ENCODE measurements at regions not wholly inside any gene's neighbourhood (a gene's known extent, or its start where the extent isn't known, plus 50 kb on each side); places are given as distances from the start of the nearest gene placed in this dataset.
"Not testable (repeated sequence)": the region's sequence is repeated elsewhere in the genome, so short reads cannot be mapped to it uniquely, and the experiment has no call there.

DNA sequence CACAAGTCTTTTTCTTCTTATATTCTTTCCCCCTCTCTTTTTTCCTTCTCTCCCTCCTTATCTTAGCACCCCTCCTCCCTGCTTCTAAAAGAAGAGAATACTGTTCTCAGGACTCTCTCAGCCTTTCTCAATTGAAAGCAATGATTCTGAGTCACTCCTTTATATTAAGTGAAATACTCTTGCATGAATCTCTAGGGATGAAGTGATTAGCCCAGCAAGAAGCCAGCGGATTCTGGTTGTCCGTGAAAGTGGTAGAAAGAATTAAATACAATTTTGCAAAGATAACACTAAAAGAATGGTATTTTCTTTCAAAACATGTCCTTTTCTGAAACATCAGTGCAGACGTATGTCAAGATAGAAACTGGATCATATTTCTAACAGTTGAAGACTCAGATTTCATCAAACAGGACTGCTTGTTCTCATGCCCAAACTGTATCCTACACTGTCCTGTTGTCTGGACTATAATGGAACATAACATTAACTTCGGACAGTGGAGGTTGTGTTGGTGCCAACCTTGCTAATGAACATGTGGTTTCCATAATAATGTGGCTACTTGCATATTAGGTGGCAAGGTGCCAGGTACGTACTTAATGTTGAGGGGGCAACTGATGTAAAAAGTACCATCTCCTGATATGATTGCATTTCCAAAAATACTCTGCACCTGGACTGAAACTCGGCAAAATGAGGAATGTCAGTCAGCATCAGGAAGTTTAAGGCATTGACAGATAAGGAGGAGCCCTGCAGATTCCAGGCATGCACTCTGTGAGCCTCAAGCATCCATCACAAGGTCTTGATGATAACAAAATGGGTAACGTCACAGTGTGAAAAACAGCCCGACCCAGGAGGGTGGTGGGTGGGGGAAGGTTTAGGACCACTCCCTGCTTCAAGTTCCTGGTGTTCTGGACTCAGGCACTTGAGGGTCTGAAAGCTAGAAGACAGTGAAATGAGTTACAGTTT lies 357.2 kb downstream of the DLEU7 start:
- DNase-seq (no peak), ATAC-seq (ENCODE audit: poor library complexity) (no peak)
- intact Hi-C loops (cut with DNase I), result no loop called here

DNA sequence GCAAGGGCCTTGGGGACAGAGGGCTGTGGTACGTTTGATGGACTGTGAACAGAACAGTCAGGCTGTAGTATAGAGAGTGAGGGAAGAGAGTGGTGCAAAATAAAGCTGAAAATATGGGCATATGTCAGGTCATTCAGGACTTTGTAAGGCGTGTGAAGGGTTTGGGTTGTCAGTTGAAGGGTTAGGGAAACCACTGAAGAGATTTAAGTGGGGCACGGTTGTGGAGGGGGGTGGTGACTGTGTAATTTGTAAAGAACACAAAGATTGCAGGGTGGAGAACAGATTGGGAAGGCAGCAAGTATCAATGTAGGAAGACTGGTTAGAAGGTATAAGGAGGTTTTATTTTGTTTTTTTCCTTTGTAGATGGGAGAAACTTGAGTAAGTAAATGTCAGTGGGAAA lies 349.8 kb downstream of the DLEU7 start:
- intact Hi-C loops (cut with DNase I), result no loop called here
- DNase-seq (no peak), ATAC-seq (ENCODE audit: poor library complexity) (no peak)

DNA sequence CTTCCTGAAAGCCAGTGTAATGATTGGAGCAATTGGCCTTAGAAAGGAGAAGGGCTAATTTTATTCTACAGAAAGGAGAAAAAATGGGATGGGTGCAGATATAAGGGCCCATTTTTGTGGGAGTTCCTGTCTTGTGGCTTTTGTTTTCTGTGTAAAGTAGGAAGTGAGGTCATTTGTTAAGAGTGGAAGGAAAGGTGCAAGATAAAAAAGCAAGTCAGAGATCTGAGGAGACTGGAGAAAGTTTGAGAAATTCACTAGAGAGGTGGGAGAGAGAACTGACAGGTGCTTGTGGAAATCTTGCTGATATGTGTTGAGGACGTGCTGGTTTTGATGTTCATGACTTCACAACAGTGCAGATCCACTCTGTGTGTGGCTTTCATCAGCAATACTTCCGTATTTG lies 349.4 kb downstream of the DLEU7 start:
- DNase-seq, result no peak
- intact Hi-C loops (cut with DNase I), result no loop called here

DNA sequence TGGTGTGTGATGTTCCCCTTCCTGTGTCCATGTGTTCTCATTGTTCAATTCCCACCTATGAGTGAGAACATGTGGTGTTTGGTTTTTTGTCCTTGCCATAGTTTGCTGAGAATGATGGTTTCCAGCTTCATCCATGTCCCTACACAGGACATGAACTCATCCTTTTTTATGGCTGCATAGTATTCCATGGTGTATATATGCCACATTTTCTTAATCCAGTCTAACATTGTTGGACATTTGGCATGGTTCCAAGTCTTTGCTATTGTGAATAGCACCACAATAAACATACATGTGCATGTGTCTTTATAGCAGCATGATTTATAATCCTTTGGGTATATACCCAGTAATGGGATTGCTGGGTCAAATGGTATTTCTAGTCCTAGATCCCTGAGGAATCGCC lies 340.3 kb downstream of the DLEU7 start:
- not testable (repeated sequence) for ATAC-seq (ENCODE audit: poor library complexity)

More for the DNA sequence above, 349.4 kb downstream of the DLEU7 start:
- ATAC-seq (ENCODE audit: poor library complexity), result no peak

DNA sequence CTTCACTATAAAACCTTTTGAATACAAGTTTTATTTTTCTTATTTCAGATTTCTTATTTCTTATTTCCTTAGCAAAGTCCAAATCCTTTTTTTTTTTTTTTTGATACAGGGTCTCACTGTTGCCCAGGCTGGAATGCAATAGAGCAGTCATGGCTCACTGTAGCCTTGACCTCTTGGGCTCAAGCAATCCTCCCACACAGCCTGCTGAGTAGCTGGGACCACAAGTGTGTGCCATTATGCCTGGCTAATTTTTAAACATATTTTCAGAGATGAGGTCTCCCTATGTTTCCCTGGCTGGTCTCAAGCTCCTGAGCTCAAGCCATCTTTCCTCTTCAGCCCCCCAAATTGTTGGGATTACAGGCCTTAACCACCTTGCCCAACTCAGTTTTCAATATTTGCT lies 334.3 kb downstream of the DLEU7 start:
- intact Hi-C loops (cut with DNase I), result no loop called here
- ATAC-seq (ENCODE audit: poor library complexity) (no peak), DNase-seq (no peak)

More for the DNA sequence above, 340.3 kb downstream of the DLEU7 start:
- DNase-seq; intact Hi-C loops (cut with DNase I): not testable (repeated sequence)

DNA sequence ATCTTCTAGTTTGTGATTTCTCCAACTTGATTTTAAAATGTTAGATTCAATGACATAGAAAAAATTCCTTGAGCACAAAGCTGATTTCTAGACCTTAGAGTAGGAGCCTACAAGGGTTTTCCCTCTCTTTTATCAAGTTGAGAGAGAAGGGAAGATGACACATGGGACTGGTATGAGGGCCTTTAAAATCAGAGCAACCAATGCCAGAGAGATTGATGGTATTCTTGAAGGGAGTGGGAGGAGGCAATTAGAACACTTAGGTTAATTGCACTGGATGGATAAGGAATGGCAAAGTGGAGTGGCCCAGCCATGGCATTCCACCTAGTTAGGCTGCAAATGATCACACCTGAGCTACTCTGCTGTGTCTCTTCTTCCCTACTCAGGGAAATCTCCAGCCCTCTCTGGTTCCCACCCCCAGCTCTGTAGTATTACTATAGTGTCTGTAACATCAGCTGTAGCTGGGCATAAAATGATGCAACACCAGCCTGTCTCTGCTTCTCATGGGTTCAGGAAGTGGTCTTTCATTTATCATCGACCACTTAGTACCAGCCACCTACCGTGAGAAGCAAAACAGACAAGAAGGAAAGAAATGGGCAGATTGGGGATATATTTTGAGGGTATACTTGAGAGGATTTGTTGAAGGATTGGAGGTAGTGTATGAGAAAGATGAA lies 333.6 kb downstream of the DLEU7 start:
- intact Hi-C loops (cut with DNase I), result no loop called here
- DNase-seq (no peak), ATAC-seq (ENCODE audit: poor library complexity) (no peak)

DNA sequence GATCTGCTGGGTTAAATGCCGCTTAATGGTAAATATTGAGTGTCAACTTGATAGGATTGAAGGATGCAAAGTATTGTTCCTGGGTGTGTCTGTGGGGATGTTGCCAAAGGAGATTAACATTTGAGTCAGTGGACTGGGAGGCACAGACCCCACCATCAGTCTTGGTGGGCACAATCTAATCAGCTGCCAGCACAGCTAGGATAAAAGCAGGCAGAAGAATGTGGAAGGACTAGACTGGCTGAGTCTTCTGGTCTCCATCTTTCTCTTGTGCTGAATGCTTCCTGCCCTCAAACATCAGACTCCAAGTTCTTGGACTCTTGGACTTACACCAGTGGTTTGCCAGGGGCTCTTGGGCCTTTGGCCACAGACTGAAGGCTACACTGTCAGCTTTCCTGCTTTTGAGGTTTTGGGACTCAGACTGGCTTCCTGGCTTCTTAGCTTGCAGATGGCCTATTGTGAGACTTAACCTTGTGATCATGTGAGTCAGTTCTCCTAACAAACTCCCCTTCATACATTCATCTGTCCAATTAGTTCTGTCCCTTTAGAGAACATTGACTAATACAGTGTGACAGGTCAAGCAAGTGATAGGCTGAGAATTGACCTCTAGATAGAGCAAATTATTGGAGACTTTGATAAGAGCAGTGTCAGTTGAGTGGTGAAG lies 332.5 kb downstream of the DLEU7 start:
- intact Hi-C loops (cut with DNase I); DNase-seq; ATAC-seq (ENCODE audit: poor library complexity): not testable (repeated sequence)

DNA sequence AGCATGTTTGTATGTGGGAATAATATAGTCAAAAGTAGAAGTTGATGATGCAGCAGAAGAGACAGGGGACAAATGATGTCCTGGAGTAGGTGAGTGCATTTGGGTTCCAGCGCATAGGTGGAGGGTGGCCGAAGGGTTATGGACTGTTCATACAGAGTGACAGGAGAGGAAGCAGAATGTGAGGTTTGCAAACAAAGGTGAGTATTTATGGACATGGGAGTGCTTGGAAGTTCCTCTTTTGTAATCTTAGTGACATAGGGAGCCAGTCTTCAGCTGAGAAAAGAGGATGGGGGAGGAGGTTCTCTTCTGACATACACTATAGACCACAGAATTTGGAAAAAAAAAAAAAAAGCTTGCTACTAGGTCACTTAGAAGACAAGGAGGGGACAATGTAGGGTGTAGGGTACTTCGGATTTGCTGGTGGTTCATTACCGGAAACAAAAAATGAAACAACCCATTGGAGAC lies 331.6 kb downstream of the DLEU7 start:
- intact Hi-C loops (cut with DNase I), result no loop called here
- ATAC-seq (ENCODE audit: poor library complexity), result peak; percentile 51

DNA sequence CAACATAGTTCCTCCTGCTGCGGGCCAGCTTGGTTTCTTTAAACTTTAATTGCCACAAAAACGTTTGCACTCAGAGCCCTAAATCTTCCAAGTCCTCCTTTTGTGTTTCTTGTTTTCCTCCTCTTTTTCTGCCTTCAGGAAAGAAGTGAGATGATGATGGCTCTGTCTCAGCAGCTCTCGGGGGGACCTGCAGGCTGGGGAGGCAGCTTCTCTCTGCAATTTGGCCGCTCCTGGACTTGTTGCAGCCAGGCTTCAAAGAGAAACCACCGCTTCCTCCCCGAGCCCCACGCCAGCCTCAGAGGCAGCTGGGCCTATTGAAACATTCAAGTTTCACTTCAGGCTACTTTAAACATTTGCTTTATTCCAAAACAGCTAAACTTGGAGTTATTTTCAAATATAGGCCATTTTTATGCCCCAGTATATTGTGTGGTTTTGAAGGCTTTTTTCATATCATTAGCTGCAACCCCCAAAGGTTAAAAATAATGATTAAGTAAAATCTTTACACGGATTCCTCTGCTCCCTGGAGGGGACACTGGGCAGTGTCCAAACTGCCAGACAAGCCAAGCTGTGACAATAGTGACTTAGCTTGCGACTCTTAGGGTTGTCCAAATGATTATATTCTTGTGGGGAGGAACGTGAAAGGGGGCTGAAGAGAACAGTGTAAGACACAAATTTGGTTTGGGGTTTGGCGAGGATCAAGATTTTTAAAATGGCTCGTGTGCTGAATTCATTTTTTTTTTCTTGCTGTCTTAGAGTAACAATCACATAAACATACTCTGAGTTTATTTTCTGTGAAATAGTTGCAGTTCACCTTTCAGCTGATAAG lies 330.8 kb downstream of the DLEU7 start:
- ATAC-seq (ENCODE audit: poor library complexity), result peak; percentile 92
- intact Hi-C loops (cut with DNase I), result no loop called here
- DNase-seq, result peak; percentile 84

More for the DNA sequence above, 331.6 kb downstream of the DLEU7 start:
- no peak for DNase-seq

DNA sequence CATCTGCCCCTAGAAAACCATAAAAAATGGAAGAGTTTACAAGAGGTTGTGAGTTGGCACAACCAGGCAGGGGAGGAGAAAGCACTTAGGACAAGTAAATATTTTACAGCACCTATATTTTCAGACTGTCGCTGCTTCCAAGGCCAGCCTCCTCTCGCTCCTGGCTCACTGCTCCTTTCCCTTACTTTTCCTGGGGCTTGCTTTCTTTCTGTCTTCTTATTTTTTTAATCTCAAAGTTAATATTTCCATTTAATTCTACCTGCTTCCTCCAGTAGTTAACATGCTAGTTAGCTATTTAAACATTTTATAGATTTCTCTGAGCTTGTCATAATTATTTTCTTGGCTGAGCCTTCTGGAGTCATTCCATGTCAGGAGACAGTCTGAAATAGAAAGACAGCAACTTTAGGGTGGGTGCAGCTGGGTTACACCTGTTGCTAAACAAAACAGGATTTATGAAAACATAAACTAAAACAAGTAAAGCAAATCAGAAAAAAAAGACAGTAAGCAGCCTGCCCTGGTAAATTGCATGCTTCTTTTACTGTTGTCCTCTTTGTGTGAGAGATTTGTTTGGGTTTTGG lies 330.1 kb downstream of the DLEU7 start:
- intact Hi-C loops (cut with DNase I), result no loop called here
- ATAC-seq (ENCODE audit: poor library complexity), result peak; percentile 73
- no peak for DNase-seq

DNA sequence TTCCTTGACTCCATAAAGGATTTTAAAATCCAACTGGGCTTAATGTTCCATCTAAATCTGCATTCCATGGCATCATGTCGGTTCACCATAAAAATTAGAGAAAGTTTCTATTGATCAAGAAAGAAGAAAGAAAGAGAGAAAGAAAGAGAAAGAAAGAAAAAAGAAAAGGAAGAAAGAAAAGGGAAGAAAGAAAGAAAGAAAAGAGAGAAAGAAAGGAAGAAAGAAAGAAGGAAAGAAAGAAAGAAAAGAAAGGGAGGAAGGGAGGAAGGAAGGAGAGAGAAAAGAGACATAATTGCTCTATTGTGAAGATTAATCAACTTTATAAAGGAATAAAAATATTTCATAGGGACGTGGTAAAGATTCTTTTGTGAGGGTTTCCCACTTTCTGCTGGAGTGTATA lies 329.2 kb downstream of the DLEU7 start:
- intact Hi-C loops (cut with DNase I), result no loop called here
- ATAC-seq (ENCODE audit: poor library complexity) (no peak), DNase-seq (no peak)

DNA sequence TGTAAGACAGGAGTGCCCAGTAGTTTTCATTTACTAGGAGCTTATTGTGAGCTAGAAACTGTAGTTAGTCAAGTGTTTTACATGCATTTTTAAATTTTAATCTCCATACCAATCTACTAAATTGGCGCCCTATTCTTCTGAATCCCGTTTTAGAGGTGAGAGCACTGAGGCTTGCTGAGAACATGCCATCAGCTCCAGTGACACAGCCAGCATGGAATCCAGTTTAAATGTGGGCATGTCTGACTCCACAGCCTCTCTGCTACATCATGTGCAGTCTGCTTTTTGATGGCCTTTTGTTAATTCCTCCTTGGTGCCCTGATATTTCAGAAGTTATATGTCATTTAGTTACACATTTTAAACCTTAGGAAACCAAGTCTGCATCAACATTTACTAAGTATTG lies 325.4 kb downstream of the DLEU7 start:
- DNase-seq (no peak), ATAC-seq (ENCODE audit: poor library complexity) (no peak)
- intact Hi-C loops (cut with DNase I), result no loop called here

DNA sequence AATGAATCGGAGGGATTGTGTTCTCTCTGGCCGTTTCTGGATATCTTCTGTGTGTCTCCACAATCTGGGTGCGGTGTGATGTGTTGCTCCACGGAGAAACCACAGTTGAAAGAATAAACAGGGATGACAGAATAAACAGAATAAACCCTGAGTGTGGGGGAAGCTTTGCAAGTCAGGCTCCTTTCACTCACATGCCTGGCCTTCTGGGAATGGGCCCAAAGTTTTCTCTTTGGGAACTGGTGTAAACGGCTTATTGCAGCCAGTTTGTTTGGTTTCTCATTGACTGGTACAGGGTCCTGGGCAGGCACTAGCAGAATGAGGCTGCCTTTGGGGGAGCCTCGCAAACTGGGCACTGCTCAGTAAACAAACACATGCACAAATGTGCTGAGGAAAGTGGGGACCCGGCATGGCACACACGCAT lies 324.7 kb downstream of the DLEU7 start:
- intact Hi-C loops (cut with DNase I), result no loop called here
- ATAC-seq (ENCODE audit: poor library complexity), result peak; percentile 29

DNA sequence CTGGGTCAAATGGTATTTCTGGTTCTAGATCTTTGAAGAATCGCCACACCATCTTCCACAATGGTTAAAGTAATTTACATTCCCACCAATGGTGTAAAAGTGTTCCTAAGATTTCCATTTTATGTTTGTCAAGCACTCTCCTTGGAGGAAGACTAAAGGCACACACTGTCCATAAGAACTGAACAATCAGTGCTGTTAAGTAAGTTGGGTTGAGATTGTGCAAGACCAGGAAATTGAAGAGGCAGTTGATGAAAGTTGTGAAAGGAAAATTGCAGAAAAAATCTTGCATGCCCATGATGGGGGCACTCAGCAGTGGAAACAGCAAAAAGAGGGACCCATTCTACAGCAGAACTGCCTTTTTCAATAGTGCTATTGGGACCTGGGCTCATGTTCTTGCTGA lies 323.6 kb downstream of the DLEU7 start:
- intact Hi-C loops (cut with DNase I), result loop anchor here (10.0 kb wide), 3 partner anchors 135 to 535 kb away; no protein-coding TSS in a partner anchor
- DNase-seq (no peak), ATAC-seq (ENCODE audit: poor library complexity) (peak; percentile 22)

More for the DNA sequence above, 324.7 kb downstream of the DLEU7 start:
- no peak for DNase-seq

DNA sequence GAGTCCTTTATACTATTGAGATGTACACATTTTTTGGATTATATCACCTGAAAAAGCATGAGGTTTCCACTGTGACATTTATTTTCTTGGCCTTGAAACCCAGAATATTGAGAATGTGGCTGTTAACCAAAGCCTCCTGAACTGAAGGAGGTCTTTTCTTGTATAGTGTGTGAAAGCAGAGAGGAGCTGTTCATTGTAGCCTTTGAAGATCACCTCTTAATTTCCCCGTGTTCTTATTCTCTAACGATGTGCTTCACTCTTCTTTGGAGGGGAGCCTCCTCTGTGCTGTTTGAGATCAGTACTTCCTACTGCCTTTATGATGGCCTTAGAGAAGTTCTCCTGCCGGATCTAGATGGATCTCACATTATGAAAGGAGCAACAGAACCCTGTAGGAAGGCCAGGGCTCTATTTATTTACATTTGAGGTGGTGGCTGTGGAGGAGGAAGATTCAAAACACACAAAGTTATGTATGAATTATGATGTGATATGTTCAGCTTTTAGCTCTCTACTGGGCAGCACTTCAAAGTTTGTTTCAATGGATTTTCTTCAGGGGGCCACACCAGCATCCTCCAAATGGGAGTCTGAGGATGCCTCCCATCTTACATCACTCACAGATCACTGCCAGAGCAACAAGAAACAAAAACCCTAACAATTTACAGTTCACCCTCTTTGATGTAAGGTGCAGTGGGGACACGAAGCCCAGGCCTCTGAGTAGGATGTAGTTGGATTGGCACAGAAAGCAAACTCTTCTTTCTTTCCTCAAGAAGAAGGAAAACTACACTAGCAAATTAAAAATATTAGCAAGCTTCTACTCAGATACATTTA lies 322.3 kb downstream of the DLEU7 start:
- ATAC-seq (ENCODE audit: poor library complexity) (no peak), DNase-seq (no peak)
- intact Hi-C loops (cut with DNase I), result loop anchor here (10.0 kb wide), 3 partner anchors 136 to 536 kb away; no protein-coding TSS in a partner anchor

DNA sequence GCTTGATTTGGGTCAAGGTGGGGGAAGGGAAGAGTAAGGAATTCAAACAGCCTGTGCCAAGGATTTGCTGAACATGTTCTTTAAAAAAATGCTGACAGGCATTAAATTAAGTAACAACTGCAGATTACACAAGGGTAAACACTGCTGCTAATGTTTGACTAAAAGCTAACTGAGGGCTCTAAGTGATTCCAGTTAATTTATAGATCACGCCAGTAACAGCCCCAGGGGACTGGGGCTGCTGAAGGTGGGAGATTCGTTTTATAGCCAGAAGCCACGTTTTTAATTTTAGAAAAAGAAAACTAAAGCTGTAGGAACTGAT lies 321.7 kb downstream of the DLEU7 start:
- no peak for DNase-seq
- ATAC-seq (ENCODE audit: poor library complexity), result peak; percentile 81
- intact Hi-C loops (cut with DNase I), result loop anchor here (10.0 kb wide), 3 partner anchors 137 to 537 kb away; no protein-coding TSS in a partner anchor

DNA sequence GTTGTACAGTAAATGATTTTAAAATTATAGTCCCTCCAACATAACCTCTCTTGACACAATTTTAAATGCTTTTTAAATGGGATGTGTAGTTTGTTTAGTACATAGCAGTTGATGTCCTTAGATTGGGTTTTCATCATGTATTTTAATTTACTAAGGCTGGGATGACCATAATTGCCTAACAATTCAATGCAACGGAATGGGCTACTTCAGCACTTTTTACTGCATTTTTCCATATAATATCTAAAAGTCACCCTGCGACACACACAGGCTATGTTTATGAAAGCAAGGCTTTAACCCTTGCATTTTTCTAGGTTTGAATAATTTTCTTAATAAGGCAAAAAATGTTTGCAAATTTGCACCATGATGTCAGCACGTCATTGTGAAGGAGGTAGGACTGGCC lies 321.0 kb downstream of the DLEU7 start:
- DNase-seq (no peak), ATAC-seq (ENCODE audit: poor library complexity) (no peak)
- intact Hi-C loops (cut with DNase I), result loop anchor here (10.0 kb wide), 3 partner anchors 138 to 538 kb away; no protein-coding TSS in a partner anchor
